Mesenchymal stem cell (in vitro differentiated cells and primary cell): ENCODE measurements at regions not wholly inside any gene's neighbourhood (a gene's known extent, or its start where the extent isn't known, plus 50 kb on each side); places are given as distances from the start of the nearest gene placed in this dataset.

Experiments
- DNase-seq: peaks from one replicate; pipeline ENCODE4 v3.0.0-alpha.2; 2013
- H2AFZ ChIP-seq: one replicate; pipeline ENCODE4 v1.6.1; 2013; ENCODE audit warnings: low read depth, mild to moderate bottlenecking, control low read depth, inconsistent platforms, low read length, moderate library complexity
- H2AK5ac ChIP-seq: 2 replicates; pipeline ENCODE4 v1.6.1; 2013; ENCODE audit warnings: low read length, moderate library complexity, mild to moderate bottlenecking, inconsistent platforms; ENCODE audit not compliant: severe bottlenecking
- H2BK120ac ChIP-seq: one replicate; pipeline ENCODE4 v1.6.1; 2013; ENCODE audit warnings: low read depth, mild to moderate bottlenecking, inconsistent platforms, low read length, moderate library complexity
- H2BK12ac ChIP-seq, 2 experiments: one replicate each; pipeline ENCODE4 v1.6.1; 2013; ENCODE audit warnings: inconsistent platforms in 2 of 2, low read length in 2 of 2, mild to moderate bottlenecking in 2 of 2, moderate library complexity in 2 of 2, control low read depth in 1 of 2
- H2BK15ac ChIP-seq: one replicate; pipeline ENCODE4 v1.6.1; 2013; ENCODE audit warnings: mild to moderate bottlenecking, low read depth, inconsistent platforms; ENCODE audit not compliant: poor library complexity, severe bottlenecking
- H2BK5ac ChIP-seq: 2 replicates; pipeline ENCODE4 v1.6.1; 2013; ENCODE audit warnings: low read depth, mild to moderate bottlenecking, low read length, control low read depth, inconsistent platforms; ENCODE audit not compliant: poor library complexity, severe bottlenecking
- H3K14ac ChIP-seq, 2 experiments: one replicate each; pipeline ENCODE4 v1.6.1; 2013; ENCODE audit warnings: inconsistent platforms in 2 of 2, low read length in 2 of 2, control low read depth in 1 of 2, mild to moderate bottlenecking in 1 of 2, moderate library complexity in 1 of 2
- H3K18ac ChIP-seq, 2 experiments: one replicate each; pipeline ENCODE4 v1.6.1; 2013; ENCODE audit warnings: inconsistent platforms in 2 of 2, low read length in 2 of 2, control low read depth in 1 of 2, low read depth in 1 of 2, mild to moderate bottlenecking in 1 of 2
- H3K23ac ChIP-seq, 2 experiments: one replicate each; pipeline ENCODE4 v1.6.1; 2013; ENCODE audit warnings: inconsistent platforms in 2 of 2, low read length in 2 of 2, mild to moderate bottlenecking in 2 of 2, moderate library complexity in 2 of 2, control low read depth in 1 of 2
- H3K27ac ChIP-seq: 2 replicates; pipeline ENCODE4 v1.5.1; 2013; ENCODE audit warnings: mild to moderate bottlenecking, moderate library complexity, low read length, control low read depth, inconsistent platforms; ENCODE audit not compliant: poor library complexity, severe bottlenecking
- H3K27me3 ChIP-seq, 2 experiments: 2 replicates each; pipeline versions ENCODE4 v1.6.1 to v1.7.0; 2013; ENCODE audit warnings: low read length in 2 of 2, mild to moderate bottlenecking in 2 of 2, moderate library complexity in 2 of 2, control low read depth in 1 of 2, inconsistent platforms in 1 of 2; ENCODE audit not compliant: control insufficient read depth in 1 of 2, insufficient read depth in 1 of 2
- H3K36me3 ChIP-seq, 2 experiments: 2 replicates each; pipeline versions ENCODE4 v1.6.1 to v1.7.0; 2013; ENCODE audit warnings: low read length in 2 of 2, control low read depth in 1 of 2, inconsistent platforms in 1 of 2, low read depth in 1 of 2, mild to moderate bottlenecking in 1 of 2; ENCODE audit not compliant: insufficient read depth in 2 of 2, control insufficient read depth in 1 of 2
- H3K4ac ChIP-seq, 2 experiments: one replicate each; pipeline ENCODE4 v1.6.1; 2013; ENCODE audit warnings: inconsistent platforms in 2 of 2, low read length in 2 of 2, mild to moderate bottlenecking in 2 of 2, moderate library complexity in 2 of 2, control low read depth in 1 of 2, low read depth in 1 of 2
- H3K4me1 ChIP-seq: 2 replicates; pipeline ENCODE4 v1.6.1; 2013; ENCODE audit warnings: low read depth, low read length, control low read depth; ENCODE audit not compliant: control insufficient read depth, insufficient read depth
- H3K4me2 ChIP-seq: 2 replicates; pipeline ENCODE4 v1.6.1; 2013; ENCODE audit warnings: low read length, mild to moderate bottlenecking, inconsistent platforms; ENCODE audit not compliant: poor library complexity, severe bottlenecking
- H3K4me3 ChIP-seq, 2 experiments: 2 replicates each; pipeline versions ENCODE4 v1.5.1 to v1.7.0; 2013; ENCODE audit warnings: low read length in 2 of 2, mild to moderate bottlenecking in 2 of 2, control low read depth in 1 of 2, low read depth in 1 of 2; ENCODE audit not compliant: insufficient read depth in 1 of 2
- H3K79me1 ChIP-seq: replicated peaks from 2 replicates; pipeline ENCODE4 v1.6.1; 2013; ENCODE audit warnings: mild to moderate bottlenecking, control low read depth, low read length, inconsistent platforms; ENCODE audit not compliant: poor library complexity, severe bottlenecking
- H3K9ac ChIP-seq: 2 replicates; pipeline ENCODE4 v1.7.0; 2013; ENCODE audit warnings: mild to moderate bottlenecking, low read length, moderate library complexity
- H3K9me3 ChIP-seq: 2 replicates; pipeline ENCODE4 v1.7.0; 2013; ENCODE audit warnings: mild to moderate bottlenecking, low read length; ENCODE audit not compliant: control insufficient read depth
- H4K8ac ChIP-seq: one replicate; pipeline ENCODE4 v1.6.1; 2013; ENCODE audit warnings: inconsistent platforms, mild to moderate bottlenecking, low read length, moderate library complexity
- H4K91ac ChIP-seq: one replicate; pipeline ENCODE4 v1.6.1; 2013; ENCODE audit warnings: mild to moderate bottlenecking, low read length, inconsistent platforms
- WGBS: methylation state at CpG from one replicate; pipeline ENCODE4 v1.1.7; 2013; ENCODE audit warnings: mixed read lengths; 5-methylcytosine and 5-hydroxymethylcytosine counted together

DNA sequence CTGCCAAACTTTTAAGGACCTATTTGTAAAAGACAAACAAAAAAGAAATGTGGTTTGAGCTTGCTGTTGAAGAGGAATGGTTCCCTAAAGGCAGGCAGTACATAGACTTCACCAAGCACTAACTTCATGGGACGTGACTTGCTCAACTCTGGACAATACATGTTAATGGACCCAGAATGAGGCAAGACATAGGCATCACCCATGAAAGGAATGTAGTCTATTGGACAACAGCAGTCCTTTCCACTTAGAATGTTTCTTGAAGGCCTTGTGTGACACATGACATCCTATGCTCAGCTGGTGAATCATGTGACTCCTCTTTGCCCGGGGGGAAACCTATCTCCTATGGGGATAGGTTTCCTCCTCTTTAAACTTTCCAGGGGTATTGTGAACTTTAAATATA is 246.4 kb upstream of the BLID start:
- Histone ChIP-seq H3K9ac (no peak overlapping the region), H2BK5ac (no peak overlapping the region), H3K4me3 (no peak overlapping the region), H4K91ac (no peak overlapping the region), H3K23ac (no peak overlapping the region), H2BK12ac (no peak overlapping the region), H3K79me1 (no peaks in the 10 kb centered on the region), H4K8ac (no peak overlapping the region), H2BK15ac (no peak overlapping the region), H3K27me3 (peaks cover 0 to 10% of the 10 kb centered on the region in 2 experiments), H3K4ac (no peak overlapping the region), H3K18ac (no peak overlapping the region), H3K4me2 (no peak overlapping the region), H3K4me1 (no peaks in the 10 kb centered on the region), H2AK5ac (no peak overlapping the region), H3K36me3 (no peaks in the 10 kb centered on the region), H3K27ac (no peak overlapping the region), H3K9me3 (no peaks in the 10 kb centered on the region), H3K14ac (no peak overlapping the region), H2BK120ac (no peak overlapping the region), H2AFZ (no peak overlapping the region)
- 82% methylated on average over 2 of the region's 2 CpGs for WGBS
- DNase-seq: no peak

DNA sequence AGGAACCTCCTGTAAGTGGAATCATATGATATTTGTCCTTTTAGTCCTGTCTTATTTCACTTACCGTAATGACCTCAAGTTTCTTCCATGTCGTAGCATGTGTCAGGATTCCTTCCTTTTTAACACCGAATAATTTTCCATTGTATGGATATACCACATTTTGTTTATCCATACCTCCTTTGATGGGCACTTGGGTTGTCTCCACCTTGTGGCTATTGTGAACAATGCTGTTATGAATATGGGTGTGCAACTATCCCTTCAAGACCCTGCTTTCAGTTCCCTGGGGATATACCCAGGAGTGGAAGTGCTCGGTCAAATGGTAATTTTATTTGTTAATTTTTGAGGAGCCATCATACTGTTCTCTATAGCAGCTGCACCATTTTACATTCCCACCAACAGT is 244.9 kb upstream of the BLID start:
- 98% methylated on average over 4 of the region's 4 CpGs for WGBS
- Histone ChIP-seq H2BK12ac (no peak overlapping the region), H3K79me1 (no peaks in the 10 kb centered on the region), H3K27me3 (peaks cover 0 to 9% of the 10 kb centered on the region in 2 experiments), H3K36me3 (no peaks in the 10 kb centered on the region), H3K23ac (no peak overlapping the region), H3K18ac (no peak overlapping the region), H3K27ac (no peak overlapping the region), H3K9me3 (no peaks in the 10 kb centered on the region), H3K4me1 (no peaks in the 10 kb centered on the region), H2AK5ac (no peak overlapping the region), H3K9ac (no peak overlapping the region), H4K8ac (no peak overlapping the region), H2BK15ac (no peak overlapping the region), H3K4ac (no peak overlapping the region), H3K14ac (no peak overlapping the region), H2AFZ (no peak overlapping the region), H2BK120ac (no peak overlapping the region), H3K4me2 (no peak overlapping the region), H2BK5ac (no peak overlapping the region), H3K4me3 (no peak overlapping the region), H4K91ac (no peak overlapping the region)
- no peak for DNase-seq

DNA sequence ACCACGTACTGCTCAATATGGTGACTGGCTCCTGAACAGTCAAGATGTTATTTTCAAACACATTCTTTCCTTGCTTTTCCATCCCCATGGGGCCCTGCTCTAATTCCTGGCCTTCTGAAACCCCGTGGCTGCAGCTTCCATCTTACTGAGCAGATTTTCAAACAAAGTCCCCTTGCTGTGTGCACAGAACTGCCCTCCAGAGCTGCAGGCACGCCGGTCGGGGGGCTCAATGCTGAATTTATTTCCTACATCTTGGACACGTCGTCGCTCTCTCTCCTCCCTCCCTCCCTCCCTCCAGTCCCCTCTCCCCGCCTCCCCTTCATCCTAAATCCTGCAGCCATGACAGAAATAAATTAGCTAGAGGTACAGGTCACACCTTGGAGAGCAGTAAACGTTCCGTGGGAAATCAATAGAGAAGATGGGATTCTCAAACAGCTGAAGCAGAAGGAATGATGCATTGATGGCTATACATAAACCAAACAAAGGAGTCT is 243.1 kb upstream of the BLID start:
- H3K14ac ChIP-seq: no peak overlapping the region
- no peak overlapping the region for H2BK15ac ChIP-seq
- H3K36me3 ChIP-seq: no peaks in the 10 kb centered on the region
- H3K23ac ChIP-seq: no peak overlapping the region
- H3K9me3 ChIP-seq: peaks cover 3% of the 10 kb centered on the region
- DNase-seq: no peak
- no peak overlapping the region for H2BK120ac ChIP-seq
- 67% methylated on average over 10 of the region's 11 CpGs for WGBS
- H3K4ac ChIP-seq: no peak overlapping the region
- no peak overlapping the region for H2BK5ac ChIP-seq
- no peak overlapping the region for H4K91ac ChIP-seq
- H3K4me3 ChIP-seq: no peak overlapping the region
- H3K4me1 ChIP-seq: no peaks in the 10 kb centered on the region
- no peak overlapping the region for H2AK5ac ChIP-seq
- no peak overlapping the region for H3K27ac ChIP-seq
- no peak overlapping the region for H4K8ac ChIP-seq
- H3K27me3 ChIP-seq: peaks cover 0 to 4% of the 10 kb centered on the region in 2 experiments
- no peak overlapping the region for H3K18ac ChIP-seq
- H2AFZ ChIP-seq: no peak overlapping the region
- no peaks in the 10 kb centered on the region for H3K79me1 ChIP-seq
- no peak overlapping the region for H3K9ac ChIP-seq
- H3K4me2 ChIP-seq: no peak overlapping the region
- H2BK12ac ChIP-seq: no peak overlapping the region

DNA sequence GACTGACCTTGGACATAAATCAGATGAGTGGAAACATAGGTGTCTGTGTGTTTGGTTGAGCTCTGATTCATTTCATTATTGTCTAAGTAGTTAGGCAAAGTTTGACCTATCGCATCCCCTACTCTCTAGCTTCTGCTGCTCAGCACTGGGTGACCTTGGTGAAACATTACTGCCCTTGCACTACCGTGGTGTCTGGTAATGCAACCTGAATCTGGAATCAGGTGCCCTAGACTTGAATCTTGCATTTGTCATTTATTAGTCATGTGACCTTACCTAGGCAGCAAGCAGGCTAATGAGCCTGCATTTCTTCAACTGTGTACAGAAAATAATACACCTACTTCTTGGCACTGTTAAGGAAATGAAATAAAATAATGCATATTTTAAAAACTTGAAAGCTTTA is 242.3 kb upstream of the BLID start:
- Histone ChIP-seq H3K36me3 (no peaks in the 10 kb centered on the region), H4K91ac (no peak overlapping the region), H4K8ac (no peak overlapping the region), H2BK120ac (no peak overlapping the region), H3K9ac (no peak overlapping the region), H3K4ac (no peak overlapping the region), H2BK5ac (no peak overlapping the region), H3K79me1 (no peaks in the 10 kb centered on the region), H3K4me2 (no peak overlapping the region), H3K23ac (no peak overlapping the region), H3K14ac (peak overlapping the region in 1 of 2 experiments; percentile 76), H2BK12ac (no peak overlapping the region), H2BK15ac (no peak overlapping the region), H3K4me3 (no peak overlapping the region), H3K27me3 (peaks cover 0 to 4% of the 10 kb centered on the region in 2 experiments), H3K9me3 (peaks cover 3% of the 10 kb centered on the region), H2AFZ (no peak overlapping the region), H3K27ac (no peak overlapping the region), H3K4me1 (no peaks in the 10 kb centered on the region), H2AK5ac (no peak overlapping the region), H3K18ac (no peak overlapping the region)
- 87% methylated on average over 2 of the region's 2 CpGs for WGBS
- DNase-seq: no peak
